ENCODE measurements at regions not wholly inside any gene's neighbourhood (a gene's known extent, or its start where the extent isn't known, plus 50 kb on each side); places are given as distances from the start of the nearest gene placed in this dataset.

DNA sequence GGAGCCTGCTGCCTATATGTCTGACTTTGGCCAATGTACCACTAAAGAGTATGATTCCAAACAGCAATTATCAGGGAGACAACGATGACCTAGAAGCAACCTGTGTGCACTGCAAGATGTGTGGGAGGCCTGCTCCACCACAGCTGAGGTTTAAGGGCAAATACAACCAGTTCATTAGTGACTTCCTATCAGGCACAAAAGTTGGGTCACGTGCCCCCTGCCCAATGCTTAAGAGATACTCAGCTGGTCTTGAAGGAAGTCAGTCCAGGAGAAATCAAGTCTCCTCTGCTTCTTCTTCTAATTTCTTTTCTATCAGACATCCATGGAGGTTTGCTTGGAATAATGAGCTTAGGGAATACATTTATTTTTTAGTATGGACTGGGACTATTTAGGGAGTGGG is 296.0 kb downstream of the HLX start:
- DNase-seq (ENCODE audit: low read depth) = no peak
- TF ChIP-seq CTCF (IDR thresholded peaks at IDR 0.05; ENCODE audit: insufficient read depth, low read depth, low read length) = no peak
- H3K4me3 ChIP-seq (ENCODE audit: low read depth, low read length) = no peak overlapping the region

DNA sequence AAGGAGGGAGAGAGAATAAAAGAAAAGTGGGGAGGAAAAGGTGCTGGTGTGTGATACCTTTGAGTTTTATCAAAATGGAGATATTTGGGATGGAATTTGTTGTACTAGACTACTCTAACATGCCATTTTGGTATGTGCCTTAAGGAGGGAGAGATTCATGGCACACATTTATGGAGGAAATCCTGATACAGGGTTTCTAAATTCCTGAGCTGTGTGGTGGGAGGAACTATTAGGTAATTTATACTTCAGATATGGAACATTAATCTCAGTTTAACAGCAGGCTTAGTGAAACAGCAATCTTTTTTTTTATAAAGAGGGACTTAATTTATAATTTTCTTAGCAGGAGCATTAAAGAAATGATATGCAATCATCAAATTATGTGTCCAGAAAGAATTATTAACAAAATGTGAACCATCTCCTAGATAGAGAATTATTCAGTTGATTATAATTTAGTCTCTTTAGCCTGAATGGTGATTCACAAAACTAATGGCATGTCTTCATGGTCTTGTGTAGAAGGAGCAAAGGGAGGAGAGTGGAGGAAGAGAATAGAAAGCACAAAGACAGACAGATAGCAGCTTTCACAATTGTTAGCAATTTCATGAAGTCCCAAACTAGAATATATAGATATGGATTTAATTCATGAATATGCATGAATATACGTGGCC is 301.6 kb downstream of the HLX start:
- H3K4me3 ChIP-seq (ENCODE audit: low read depth, low read length) = no peak overlapping the region
- DNase-seq (ENCODE audit: low read depth) = no peak
- no peak for TF ChIP-seq CTCF (IDR thresholded peaks at IDR 0.05; ENCODE audit: insufficient read depth, low read depth, low read length)

GRCh38 chr1:221182791-221183533 is 303.7 kb downstream of the HLX start:
- no peak for TF ChIP-seq CTCF (IDR thresholded peaks at IDR 0.05; ENCODE audit: insufficient read depth, low read depth, low read length)
- no peak for DNase-seq (ENCODE audit: low read depth)
- no peak overlapping the region for H3K4me3 ChIP-seq (ENCODE audit: low read depth, low read length)

DNA sequence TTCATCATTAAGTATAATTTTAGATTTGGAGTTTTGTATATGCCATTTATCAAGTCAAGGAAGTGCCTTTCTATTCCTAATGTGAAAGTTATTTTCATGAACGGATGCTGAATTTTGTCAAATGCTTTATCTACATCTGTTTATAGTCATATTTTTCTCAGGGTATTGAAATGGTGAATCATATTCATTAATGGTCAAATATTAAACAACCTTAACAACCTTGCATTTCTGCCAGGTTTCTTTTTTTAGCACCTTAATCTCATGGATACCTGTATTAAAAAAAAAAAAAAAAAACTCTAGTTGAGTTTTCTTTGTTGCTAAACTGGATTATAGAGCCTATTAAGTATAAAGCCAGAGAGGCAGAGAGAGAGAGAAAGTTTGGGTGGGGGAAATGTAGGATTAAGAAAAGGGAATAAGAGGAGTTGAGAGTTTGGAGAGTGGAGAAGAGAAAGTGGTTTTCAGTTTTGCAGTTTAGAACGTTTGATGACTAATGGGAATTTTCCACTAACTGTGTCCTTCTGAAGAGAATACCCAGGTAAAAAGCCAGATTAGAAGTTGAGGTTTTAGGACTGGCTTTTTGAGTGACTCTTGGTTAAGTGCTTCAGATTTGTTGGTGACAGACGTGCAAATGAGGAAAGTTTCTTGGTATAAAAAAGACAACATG is 305.0 kb downstream of the HLX start:
- DNase-seq (ENCODE audit: low read depth) = peak; percentile 22
- no peak overlapping the region for H3K4me3 ChIP-seq (ENCODE audit: low read depth, low read length)
- no peak for TF ChIP-seq CTCF (IDR thresholded peaks at IDR 0.05; ENCODE audit: insufficient read depth, low read depth, low read length)

DNA sequence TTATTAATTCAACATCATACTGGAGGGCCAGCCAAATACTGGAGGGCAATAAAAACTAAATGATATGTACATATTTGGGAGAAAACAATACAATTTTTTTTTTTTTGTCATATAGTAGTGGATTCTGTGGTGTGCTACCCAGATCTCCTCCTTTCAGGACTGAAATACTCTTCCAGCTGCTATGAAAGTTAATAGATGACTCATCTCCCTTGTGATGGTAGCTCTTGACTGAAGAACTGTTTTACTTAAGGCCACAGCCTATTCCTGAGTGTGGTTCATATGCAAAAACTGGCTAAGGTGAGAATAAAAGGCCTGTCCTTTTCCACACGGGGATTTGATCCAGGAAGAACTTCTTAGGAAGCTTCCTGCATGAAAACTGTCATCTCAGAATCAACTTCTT is 307.9 kb downstream of the HLX start:
- no peak overlapping the region for H3K4me3 ChIP-seq (ENCODE audit: low read depth, low read length)
- peak; percentile 9 for DNase-seq (ENCODE audit: low read depth)
- TF ChIP-seq CTCF (IDR thresholded peaks at IDR 0.05; ENCODE audit: insufficient read depth, low read depth, low read length) = no peak

DNA sequence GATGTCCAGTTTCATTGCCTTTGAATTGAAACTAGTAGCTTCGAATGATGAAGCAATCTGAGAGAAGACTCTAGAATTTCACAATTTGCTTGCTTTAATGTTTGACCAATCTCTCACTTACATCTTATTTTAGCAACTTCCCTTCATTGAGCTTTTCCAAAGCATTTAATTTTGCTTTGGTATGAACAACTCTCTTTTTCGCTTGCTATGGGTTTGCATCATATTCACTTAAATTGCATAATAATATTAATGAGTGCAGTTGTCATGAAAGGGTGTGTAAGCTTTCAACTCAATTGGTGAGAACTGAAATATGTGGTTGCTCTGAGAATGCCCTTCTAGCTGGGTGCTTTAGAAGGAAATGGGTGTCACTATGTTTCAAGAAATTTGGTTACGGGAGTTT is 309.2 kb downstream of the HLX start:
- TF ChIP-seq CTCF (IDR thresholded peaks at IDR 0.05; ENCODE audit: insufficient read depth, low read depth, low read length) = no peak
- DNase-seq (ENCODE audit: low read depth) = peak; percentile 12

More for the DNA sequence above, 309.2 kb downstream of the HLX start:
- no peak overlapping the region for H3K4me3 ChIP-seq (ENCODE audit: low read depth, low read length)
